ENCODE measurements at regions not wholly inside any gene's neighbourhood (a gene's known extent, or its start where the extent isn't known, plus 50 kb on each side); places are given as distances from the start of the nearest gene placed in this dataset.

- H3K9me3 ChIP-seq: no peaks in the 10 kb centered on the region
- intact Hi-C loops (cut with DNase I; ENCODE audit: low total_unique reads): no loop called here
- 69 to 85% (median 77%) methylated on average over 5 of the region's 5 CpGs for WGBS, 5 donors
These were observed 429.1 kb downstream of the NR2F1-AS1 start for GRCh38 chr5:93151896-93152295.

GRCh38 chr5:93151121-93151520, 429.9 kb downstream of the NR2F1-AS1 start:
- no peaks in the 10 kb centered on the region for H3K9me3 ChIP-seq
- no peak for DNase-seq
- no peaks in the 10 kb centered on the region for H3K36me3 ChIP-seq
- no peaks in the 10 kb centered on the region for H3K27me3 ChIP-seq (replicated peaks in 1 of 7)
- no peak overlapping the region for H3K4me3 ChIP-seq
- TF ChIP-seq CTCF (IDR thresholded peaks at IDR 0.05 in 8 of 11, conservative IDR thresholded peaks at IDR 0.05 in 3 of 11) (no peak), POLR2A (IDR thresholded peaks at IDR 0.05) (no peak), POLR2AphosphoS5 (IDR thresholded peaks at IDR 0.05) (no peak)
- no peaks in the 10 kb centered on the region for H3K4me1 ChIP-seq
- intact Hi-C loops (cut with DNase I; ENCODE audit: low total_unique reads): no loop called here
- peak overlapping the region in 1 of 8 donors; percentile 17 for H3K27ac ChIP-seq

More at GRCh38 chr5:93151896-93152295, 429.1 kb downstream of the NR2F1-AS1 start:
- H3K4me3 ChIP-seq: no peak overlapping the region
- TF ChIP-seq CTCF (IDR thresholded peaks at IDR 0.05 in 8 of 11, conservative IDR thresholded peaks at IDR 0.05 in 3 of 11) (no peak), POLR2A (IDR thresholded peaks at IDR 0.05) (no peak), POLR2AphosphoS5 (IDR thresholded peaks at IDR 0.05) (no peak)
- DNase-seq: no peak
- no peaks in the 10 kb centered on the region for H3K27me3 ChIP-seq (replicated peaks in 1 of 7)
- no peaks in the 10 kb centered on the region for H3K4me1 ChIP-seq
- H3K27ac ChIP-seq: peak overlapping the region in 1 of 8 donors; percentile 17
- H3K36me3 ChIP-seq: no peaks in the 10 kb centered on the region

GRCh38 chr5:93150311-93151012, 430.6 kb downstream of the NR2F1-AS1 start:
- Histone ChIP-seq H3K27me3 (replicated peaks in 1 of 7) (no peaks in the 10 kb centered on the region), H3K4me1 (no peaks in the 10 kb centered on the region), H3K4me3 (no peak overlapping the region), H3K9me3 (no peaks in the 10 kb centered on the region), H3K36me3 (no peaks in the 10 kb centered on the region), H3K27ac (peak overlapping the region in 1 of 8 donors; percentile 17)
- WGBS, 5 donors: 92 to 96% (median 95%) methylated on average over 3 of the region's 3 CpGs
- no peak for DNase-seq
- TF ChIP-seq POLR2A (IDR thresholded peaks at IDR 0.05) (no peak), POLR2AphosphoS5 (IDR thresholded peaks at IDR 0.05) (no peak), CTCF (IDR thresholded peaks at IDR 0.05 in 8 of 11, conservative IDR thresholded peaks at IDR 0.05 in 3 of 11) (no peak)
- intact Hi-C loops (cut with DNase I; ENCODE audit: low total_unique reads): no loop called here

- Histone ChIP-seq H3K36me3 (no peaks in the 10 kb centered on the region), H3K9me3 (no peaks in the 10 kb centered on the region), H3K4me3 (no peak overlapping the region), H3K27ac (no peak overlapping the region), H3K27me3 (replicated peaks in 1 of 7) (no peaks in the 10 kb centered on the region), H3K4me1 (no peaks in the 10 kb centered on the region)
- no peak for TF ChIP-seq CTCF (IDR thresholded peaks at IDR 0.05 in 8 of 11, conservative IDR thresholded peaks at IDR 0.05 in 3 of 11)
- TF ChIP-seq POLR2AphosphoS5 (IDR thresholded peaks at IDR 0.05): no peak
- no peak for TF ChIP-seq POLR2A (IDR thresholded peaks at IDR 0.05)
- DNase-seq: no peak
- intact Hi-C loops (cut with DNase I; ENCODE audit: low total_unique reads): no loop called here
- 84 to 89% (median 86%) methylated on average over 2 of the region's 2 CpGs for WGBS, 5 donors
These were observed 435.3 kb downstream of the NR2F1-AS1 start for GRCh38 chr5:93145767-93146166.

Measured in spleen (tissue), 11 donors.